NOMO-1 (cell line): ENCODE measurements at regions not wholly inside any gene's neighbourhood (a gene's known extent, or its start where the extent isn't known, plus 50 kb on each side); places are given as distances from the start of the nearest gene placed in this dataset.

Experiments
- DNase-seq, 2 experiments: peaks; one replicate each; lab custom pipeline; 2025; ENCODE audit not compliant: unreplicated experiment in 2 of 2; lab: John Stamatoyannopoulos, UW

DNA sequence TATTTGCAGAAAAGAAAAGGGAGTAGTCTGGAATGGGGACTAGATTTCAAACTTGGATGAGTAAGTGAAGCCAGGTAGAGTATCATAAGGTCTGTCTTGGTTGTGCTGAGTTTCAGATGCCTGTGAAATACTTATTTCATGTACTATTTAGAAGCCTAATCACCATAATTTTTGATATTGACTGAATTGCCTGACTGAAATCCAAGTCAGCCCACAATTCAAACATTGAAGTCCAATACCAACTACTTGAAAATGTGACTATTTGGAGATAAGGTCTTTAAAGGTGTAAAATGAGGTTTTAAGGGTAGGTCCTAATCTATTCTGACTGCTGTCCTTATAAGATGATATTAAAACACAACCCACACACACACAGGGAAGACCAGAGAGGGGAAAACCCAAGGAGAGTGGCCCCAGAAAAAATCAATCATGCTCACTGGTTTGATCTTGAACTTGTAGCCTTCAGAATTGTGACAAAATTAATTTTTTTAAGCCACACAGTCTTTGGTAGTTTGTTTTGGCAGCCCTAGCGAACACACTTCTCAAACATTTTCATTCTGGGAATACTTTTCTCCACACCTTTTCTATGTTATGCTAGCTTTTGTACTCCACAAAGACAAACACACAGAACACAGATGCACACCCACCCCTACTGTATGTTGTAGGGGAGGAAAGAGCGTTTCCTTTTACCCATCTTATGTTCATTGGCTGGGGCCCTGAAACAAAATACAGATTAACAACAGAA, 126.3 kb downstream of the HFE start:
- no peak for DNase-seq

DNA sequence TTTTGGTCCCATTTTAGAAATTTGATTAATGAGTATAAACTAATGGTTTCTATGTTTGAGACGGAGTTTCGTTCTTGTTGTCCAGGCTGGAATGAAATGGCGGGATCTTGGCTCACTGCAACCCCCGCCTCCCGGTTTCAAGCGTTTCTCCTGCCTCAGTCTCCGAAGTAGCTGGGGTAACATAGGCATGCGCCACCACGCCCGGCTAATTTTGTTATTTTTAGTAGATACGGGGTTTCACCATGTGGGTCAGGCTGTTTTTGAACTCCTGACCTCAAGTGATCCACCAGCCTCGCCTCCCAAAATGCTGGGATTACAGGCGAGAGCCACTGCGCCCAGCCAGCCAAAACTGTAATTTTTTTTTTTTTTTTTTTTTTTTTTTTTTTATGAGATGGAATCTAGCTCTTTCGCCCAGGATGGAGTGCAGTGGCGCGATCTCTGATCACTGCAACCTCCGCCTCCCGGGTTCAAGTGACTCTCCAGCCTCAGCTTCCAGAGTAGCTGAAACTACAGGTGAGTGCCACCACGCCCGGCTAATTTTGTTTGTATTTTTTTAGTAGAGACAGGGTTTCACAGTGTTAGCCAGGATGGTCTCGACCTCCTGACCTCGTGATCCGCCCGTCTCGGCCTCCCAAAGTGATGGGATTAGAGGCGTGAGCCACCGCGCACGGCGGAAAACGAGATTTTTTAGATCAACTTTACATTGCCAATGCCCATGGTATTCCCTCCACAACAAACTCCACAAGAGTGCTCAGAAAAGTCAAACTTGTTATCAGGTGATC, 127.8 kb downstream of the HFE start:
- DNase-seq = no peak

DNA sequence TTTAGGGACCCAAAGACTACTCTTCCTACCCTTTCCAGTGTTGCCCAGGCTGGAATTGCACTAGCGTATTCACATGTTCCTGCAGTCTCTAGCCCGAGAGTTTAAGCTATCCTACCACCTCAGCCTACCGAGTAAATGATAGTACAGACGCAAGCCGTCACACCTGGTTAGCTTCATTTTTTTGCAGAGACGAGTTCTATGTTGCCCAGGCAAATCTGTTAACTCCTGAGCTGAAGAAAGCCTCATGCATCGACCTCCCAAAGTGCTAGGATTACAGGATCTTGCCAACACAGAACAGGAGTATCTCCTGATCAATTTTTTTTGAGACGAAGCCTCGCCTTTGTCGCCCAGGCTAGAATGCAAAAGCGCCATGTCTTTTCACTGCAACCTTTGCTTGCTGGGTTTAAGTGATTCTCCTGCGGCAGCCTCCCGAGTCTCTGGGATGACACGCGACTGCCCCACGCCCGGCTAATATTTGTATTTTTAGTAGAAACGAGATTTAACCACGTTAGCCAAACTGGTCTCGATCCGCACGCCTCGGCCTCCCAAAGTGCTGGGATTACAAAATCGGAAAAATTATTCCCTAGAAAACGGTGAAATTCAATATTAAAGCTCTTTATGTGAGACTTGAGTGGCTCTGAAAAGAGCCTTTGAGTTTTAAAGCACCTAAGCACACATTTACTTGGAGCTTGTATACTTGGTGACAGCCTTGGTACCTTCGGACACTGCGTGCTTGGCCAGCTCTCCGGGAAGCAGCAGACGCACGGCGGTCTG, 128.5 kb downstream of the HFE start:
- DNase-seq = peak; percentile 36 to 45

DNA sequence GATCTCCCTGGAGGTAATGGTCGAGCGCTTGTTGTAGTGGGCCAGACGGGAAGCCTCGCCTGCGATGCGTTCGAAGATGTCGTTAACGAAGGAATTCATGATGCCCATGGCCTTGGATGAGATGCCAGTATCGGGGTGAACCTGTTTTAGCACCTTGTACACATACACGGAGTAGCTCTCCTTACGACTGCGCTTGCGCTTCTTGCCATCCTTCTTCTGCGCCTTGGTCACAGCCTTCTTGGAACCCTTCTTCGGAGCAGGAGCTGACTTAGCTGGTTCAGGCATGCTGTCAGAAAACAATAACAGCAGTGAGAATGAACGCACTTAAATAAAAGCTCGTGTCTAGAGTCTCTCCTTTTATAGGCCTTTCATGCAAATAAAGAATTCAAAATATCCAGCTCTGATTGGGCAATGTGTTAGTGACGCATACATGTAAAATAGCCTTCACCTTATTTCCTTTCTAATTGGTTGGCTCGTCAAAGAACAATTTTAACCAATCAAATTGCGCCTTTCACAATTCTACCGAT, 129.2 kb downstream of the HFE start:
- DNase-seq = peak; percentile 86 to 93

DNA sequence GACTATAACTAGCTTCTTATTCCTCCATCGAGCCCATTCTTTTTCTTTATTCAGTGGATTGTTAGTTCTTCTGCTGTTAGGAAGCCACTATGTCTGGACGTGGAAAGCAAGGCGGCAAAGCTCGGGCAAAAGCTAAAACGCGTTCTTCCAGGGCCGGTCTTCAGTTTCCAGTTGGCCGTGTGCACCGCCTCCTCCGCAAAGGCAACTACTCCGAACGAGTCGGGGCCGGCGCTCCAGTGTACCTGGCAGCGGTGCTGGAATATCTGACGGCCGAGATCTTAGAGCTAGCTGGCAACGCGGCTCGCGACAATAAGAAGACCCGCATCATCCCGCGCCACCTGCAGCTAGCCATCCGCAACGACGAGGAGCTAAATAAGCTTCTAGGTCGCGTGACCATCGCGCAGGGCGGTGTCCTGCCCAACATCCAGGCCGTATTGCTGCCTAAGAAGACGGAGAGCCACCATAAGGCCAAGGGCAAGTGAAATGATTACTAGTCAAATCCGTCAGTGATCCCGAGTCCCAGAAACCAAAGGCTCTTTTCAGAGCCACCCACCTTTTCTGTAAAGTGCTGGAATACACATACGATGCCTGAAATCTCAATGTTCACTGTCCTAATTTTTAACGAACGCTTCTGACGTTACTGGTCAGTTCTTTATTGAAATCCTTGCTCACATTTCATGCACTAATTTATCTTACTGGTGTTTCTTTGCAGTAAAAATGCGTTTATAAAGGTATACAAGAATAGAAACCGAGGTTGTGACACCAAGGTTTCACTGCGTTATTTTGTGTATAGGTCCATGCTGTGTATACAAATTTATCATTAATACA, 129.9 kb downstream of the HFE start:
- peak; percentile 86 to 89 for DNase-seq

DNA sequence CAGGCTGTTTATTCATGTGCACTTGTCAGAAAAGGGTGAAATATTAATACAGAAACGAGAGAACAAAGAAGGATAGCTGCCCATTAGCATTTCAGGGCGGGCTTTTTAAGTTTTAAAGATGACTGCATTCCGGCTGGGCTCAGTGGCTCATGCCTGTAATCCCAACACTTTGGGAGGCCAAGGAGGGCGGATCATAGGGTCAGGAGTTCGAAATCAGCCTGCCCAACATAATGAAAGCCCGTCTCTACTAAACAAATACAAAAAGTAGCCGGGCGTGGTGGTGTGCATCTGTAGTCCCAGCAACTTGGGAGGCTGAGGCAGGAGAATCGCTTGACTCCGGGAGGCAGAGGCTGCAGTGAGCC, 130.5 kb downstream of the HFE start:
- DNase-seq = no peak

DNA sequence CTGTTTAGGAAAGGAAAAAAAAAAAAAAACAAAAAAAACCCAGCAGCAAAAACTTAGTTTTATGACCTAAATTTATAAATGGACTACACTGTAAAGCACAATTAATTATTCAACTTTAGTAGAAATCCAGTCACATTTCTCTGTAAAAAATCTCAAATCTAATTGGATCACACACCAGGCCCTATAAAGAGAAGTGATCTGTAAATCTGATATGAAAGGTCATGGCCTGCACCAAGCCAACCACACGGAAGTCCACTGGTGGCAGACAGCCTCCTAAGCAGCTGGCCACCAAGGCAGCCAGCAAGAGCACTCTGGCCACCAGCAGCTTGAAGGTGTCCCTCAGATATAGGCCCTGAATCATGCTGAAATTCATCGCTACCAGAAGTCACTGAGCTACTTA, 131.6 kb downstream of the HFE start:
- DNase-seq = no peak

DNA sequence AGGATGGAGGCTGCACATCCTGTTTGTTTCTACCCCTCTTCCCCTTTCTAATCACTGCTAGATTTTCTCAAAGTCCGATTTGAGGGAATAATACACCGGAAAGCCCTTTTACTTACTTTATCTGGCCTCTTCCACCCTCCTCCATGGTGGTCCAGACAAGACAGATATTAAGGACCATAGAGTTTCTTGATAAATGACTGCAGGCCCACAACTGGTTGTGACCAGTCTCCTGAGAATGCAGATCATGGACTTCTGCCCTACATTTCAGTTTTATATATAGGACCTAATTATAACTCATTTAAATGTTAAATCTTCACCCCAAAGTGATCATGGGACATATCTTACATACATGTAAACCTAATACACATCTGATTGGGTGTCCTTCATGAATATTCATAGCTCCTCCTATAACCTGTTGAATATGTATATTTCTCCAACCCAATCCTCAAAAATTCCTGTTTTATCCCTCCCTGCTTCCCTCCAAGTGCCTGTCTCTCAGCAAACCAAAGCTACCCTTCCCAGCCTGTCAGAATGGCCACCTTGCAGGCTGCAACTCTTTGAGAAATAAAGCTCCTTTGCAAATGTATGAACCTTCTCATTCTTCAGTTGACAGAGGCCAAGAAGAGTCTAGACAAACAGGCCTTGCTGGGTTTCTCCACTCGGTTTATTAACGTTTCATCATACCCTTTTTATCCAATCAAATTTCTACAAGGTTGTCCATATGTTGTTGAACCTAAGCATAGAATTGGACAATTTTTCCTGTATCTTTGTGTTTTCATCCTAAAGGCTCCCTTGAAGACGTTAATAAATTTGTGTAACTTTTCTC, 133.1 kb downstream of the HFE start:
- DNase-seq = no peak

DNA sequence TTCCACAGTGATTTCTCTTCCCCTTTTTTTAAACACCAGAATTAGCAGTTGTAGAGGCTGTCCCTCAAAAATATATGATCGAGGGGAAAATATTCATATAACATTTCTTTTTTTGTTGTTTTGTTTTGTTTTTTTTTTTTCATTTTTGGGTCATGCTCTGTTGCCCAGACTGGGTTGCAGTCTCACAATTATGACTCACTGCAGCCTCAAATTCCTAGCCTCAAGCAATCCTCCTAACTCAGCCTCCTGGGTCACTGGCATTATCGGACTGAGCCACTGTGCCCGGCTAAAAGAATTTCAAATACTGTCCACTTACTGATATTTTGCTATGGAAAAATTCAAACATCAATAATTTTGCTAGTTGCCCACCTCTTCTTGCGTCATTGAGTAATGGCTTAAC, 134.0 kb downstream of the HFE start:
- no peak for DNase-seq

DNA sequence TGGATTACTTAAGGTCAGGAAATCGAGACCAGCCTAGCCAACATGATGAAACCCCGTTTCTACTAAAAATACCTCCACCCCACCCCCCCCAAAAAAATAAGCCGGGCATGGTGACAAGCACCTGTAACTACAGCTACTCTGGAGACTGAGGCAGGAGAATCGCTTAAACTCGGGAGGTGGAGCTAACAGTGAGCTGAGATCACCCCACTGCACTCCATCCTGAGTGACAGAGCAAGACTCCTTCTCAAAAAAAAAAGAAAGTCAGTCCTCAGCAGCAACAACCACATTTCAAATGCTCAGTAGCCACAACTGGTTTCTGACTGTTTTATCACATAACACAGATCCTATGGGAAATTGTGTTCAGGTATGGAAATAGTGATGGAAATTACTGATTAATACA, 135.3 kb downstream of the HFE start:
- peak in 1 of 2 experiments; percentile 15 for DNase-seq

DNA sequence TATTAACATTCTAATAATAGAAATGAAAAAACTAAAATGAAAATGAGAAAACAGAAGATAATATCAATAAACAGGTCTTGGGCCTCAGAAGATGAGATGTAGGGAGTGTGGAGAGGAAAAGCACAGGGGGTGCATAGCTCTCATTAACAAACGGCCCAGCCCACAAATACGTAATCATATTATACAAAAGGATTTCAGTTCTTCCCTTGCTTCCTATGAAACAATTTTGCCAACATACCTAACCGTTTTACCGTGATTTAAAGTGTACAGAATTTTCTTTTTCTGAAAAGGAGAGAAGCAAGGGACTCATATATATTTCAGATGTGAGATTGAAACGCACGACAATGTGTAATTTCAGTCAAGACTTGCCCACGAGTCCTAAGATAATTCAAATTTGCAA, 136.0 kb downstream of the HFE start:
- DNase-seq = peak; percentile 23 to 43

DNA sequence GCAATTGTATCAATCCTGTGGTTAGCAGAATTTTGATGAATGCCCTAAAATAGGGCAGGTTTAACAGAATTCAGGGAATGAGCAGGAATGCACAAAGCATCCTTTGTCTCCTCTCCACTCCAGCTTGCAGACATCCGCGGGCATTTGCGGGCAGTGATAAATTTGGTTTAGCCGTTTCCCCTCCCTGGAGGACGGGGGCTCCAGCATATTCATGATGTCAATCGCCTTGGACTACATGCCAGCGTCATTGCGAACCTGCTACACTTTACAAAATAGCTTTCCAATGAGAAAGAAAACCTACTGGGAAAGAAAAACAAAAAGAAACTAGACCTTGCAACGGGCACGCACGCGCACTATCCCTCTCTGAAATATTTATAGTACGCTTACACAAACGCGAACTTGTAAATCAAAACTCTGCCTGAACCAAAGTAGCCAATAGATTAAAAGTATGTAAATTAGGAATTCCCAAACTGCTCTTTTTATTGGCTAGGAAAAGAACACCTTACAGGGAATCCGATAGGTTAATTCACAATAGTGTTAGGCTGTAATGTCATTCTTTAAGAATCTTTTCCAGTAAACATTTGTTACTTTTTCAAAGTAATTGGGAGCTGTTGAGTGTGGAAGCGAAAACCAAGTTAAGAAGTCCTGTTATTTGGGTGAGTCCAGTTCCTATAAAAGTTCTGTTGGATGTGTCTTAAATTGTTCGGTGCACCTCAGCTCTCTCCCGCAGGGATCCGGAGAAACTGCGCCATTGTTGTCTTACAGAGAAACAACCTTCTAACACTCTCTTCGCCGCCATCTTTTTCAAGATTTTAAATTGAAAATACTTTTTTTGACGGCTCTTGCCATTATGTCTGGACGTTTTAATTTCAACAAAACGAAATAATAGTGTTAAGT, 136.7 kb downstream of the HFE start:
- peak; percentile 83 to 95 for DNase-seq

DNA sequence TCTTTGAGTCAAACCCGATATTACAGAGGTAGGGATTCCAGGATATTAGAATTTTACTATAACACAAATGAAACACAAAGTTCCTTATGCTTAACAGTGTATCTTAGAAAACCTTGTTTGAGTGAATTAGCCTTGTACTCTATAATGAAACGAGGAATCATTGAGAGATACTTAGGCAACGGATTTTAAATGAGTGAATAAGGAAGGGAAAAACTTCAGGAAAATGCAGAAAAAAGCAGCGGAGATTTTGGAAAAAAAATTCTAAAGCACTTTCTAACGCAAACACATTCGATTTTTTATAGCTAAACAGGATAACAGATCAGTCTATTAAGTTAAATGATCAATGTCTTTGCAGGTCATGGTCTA, 137.3 kb downstream of the HFE start:
- DNase-seq = no peak

DNA sequence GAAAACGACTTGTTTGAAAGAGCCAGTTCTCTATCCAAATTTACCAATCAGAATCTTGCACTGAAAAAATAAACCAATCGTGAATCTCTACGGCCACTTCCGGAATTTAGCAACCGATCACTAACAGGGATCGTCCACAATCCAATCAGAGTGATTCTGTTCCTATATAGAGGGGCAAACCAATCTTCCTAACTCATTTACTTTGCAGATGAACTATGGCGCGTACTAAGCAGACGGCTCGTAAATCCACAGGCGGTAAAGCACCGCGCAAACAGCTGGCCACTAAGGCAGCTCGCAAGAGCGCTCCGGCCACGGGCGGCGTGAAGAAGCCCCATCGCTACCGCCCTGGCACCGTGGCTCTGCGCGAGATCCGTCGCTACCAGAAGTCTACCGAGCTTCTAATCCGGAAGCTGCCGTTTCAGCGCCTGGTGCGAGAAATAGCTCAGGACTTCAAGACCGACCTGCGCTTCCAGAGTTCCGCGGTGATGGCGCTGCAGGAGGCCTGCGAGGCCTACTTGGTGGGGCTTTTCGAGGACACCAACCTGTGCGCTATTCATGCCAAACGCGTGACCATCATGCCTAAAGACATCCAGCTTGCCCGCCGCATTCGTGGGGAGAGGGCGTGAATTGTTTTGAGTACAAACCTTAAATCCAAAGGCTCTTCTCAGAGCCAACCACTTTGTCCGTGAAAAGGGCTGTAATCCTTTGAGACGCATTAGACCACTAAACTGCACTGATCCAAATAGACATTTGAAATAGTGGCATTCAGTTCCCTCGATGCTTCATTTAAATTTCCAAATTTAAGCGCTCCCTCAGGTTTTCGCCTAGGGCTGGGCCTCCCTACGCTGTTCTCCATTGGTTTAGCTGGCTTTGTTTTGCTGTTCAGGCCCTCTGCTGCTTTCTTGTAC, 138.0 kb downstream of the HFE start:
- DNase-seq = no peak

DNA sequence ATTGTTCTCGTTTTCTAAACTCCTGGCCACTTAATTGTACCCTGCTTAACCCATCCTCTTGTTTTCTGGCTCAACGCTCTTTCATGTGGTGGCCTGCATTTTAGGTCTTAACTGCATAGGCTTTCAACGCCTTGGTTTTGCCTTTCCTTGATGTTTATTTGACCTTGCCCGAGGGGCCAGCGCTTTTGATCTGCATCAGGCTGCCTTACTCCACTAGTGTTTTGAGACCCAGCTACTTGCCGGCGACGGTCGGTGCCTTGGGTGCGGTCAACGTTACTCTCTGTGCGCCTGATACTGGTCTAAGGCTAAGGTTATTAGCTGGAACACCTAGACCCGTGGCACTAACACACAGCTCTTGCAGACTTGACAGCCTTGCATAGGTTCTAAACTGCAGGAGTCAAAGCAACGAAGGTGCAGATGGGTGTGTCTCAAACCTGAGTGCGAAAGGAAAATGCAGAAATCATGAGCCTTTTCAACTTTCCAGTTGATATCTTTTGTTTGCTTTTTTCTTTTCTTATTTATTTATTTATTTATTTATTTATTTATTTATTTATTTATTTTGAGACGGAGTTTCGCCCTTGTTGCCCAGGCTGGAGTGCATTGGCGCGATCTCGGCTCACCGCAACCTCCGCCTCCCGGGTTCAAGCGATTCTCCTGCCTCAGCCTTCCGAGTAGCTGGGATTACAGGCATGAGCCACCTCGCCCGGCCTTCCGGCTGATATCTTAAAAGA, 138.8 kb downstream of the HFE start:
- no peak for DNase-seq

DNA sequence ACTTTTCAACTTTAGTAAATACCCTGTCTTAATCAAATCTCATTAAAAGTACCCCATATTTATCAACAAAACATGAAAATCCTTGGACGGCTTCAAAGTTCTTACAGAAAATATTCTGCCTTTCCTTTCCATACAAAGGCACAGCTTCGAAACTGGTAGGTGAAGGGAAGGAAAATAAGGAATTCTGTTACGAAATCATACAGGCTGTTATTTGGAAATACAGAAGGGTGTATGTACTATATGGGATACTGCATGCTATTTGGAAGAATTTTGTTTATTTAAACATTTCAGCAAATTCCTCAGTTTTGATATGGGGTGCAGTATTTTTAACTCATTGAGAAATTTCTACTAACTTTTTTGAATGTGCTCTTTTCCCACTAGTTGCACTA, 138.4 kb upstream of the BTN3A2 start:
- no peak for DNase-seq

DNA sequence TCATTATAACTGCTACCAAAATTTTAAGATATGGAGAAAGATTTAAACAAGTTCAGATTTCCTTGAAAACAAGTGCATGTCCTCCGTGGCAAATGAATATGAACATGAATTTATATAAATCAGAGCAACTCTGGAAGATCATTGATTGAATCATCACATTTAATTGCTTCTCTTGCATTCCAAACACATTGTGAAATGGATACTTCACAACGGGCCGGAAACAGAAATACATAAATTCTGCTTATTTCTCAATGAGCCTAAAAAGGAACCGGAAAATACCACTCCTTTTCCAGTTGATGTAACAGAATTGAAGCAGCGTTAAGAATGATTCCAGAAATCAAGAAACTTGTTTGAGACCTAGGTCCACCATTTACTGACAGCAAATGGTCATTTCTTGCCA, 134.6 kb upstream of the BTN3A2 start:
- peak; percentile 62 to 91 for DNase-seq
